H9 (cell line): ENCODE measurements at regions not wholly inside any gene's neighbourhood (a gene's known extent, or its start where the extent isn't known, plus 50 kb on each side); places are given as distances from the start of the nearest gene placed in this dataset.
A peak's percentile ranks its signal among the peaks of the same experiment; 100 is the strongest.

Experiments
- DNase-seq: peaks from one replicate; pipeline ENCODE4 v3.0.0-alpha.2; 2017
- H2AFZ ChIP-seq: one replicate; pipeline ENCODE4 v1.6.1; 2013; ENCODE audit warnings: mild to moderate bottlenecking, low read length, control low read depth, moderate library complexity
- H2AK5ac ChIP-seq: 2 replicates; pipeline ENCODE4 v1.6.1; 2013; ENCODE audit warnings: low read length, control low read depth, mixed read lengths; ENCODE audit not compliant: insufficient read length
- H2BK120ac ChIP-seq: one replicate; pipeline ENCODE4 v1.6.1; 2013; ENCODE audit warnings: low read depth, mild to moderate bottlenecking, low read length, control low read depth, inconsistent platforms; ENCODE audit not compliant: poor library complexity, severe bottlenecking
- H2BK12ac ChIP-seq: 2 replicates; pipeline ENCODE4 v1.6.1; 2013; ENCODE audit warnings: low read length, control low read depth, mixed read lengths, low read depth; ENCODE audit not compliant: insufficient read length
- H2BK15ac ChIP-seq: 2 replicates; pipeline ENCODE4 v1.6.1; 2013; ENCODE audit warnings: low read depth, low read length, control low read depth
- H2BK20ac ChIP-seq: one replicate; pipeline ENCODE4 v1.6.1; 2013; ENCODE audit warnings: low read depth, mild to moderate bottlenecking, low read length, control low read depth, inconsistent platforms; ENCODE audit not compliant: poor library complexity, severe bottlenecking
- H2BK5ac ChIP-seq: 2 replicates; pipeline ENCODE4 v1.6.1; 2013; ENCODE audit warnings: low read length, control low read depth, mixed read lengths; ENCODE audit not compliant: insufficient read length
- H3K14ac ChIP-seq: 2 replicates; pipeline ENCODE4 v1.6.1; 2013; ENCODE audit warnings: low read length, control low read depth; ENCODE audit not compliant: insufficient read depth
- H3K18ac ChIP-seq: 2 replicates; pipeline ENCODE4 v1.6.1; 2013; ENCODE audit warnings: low read depth, mild to moderate bottlenecking, mixed read lengths, low read length, control low read depth; ENCODE audit not compliant: insufficient read length
- H3K23ac ChIP-seq: 2 replicates; pipeline ENCODE4 v1.6.1; 2013; ENCODE audit warnings: low read length, control low read depth, mixed read lengths, low read depth; ENCODE audit not compliant: insufficient read length
- H3K23me2 ChIP-seq: 2 replicates; pipeline ENCODE4 v1.6.1; 2013; ENCODE audit warnings: low read depth, mild to moderate bottlenecking, mixed read lengths, low read length, control low read depth; ENCODE audit not compliant: insufficient read length, poor library complexity, severe bottlenecking
- H3K27ac ChIP-seq: 2 replicates; pipeline ENCODE4 v1.5.1; 2013; ENCODE audit warnings: low read length, control low read depth, mixed read lengths, low read depth; ENCODE audit not compliant: insufficient read length
- H3K27me3 ChIP-seq: 2 replicates; pipeline ENCODE4 v1.6.1; 2013; ENCODE audit warnings: low read length, control low read depth, inconsistent platforms; ENCODE audit not compliant: insufficient read depth
- H3K4ac ChIP-seq: 2 replicates; pipeline ENCODE4 v1.6.1; 2013; ENCODE audit warnings: low read depth, mild to moderate bottlenecking, control low read depth, inconsistent platforms, low read length, moderate library complexity
- H3K4me1 ChIP-seq: 2 replicates; pipeline ENCODE4 v1.6.1; 2013; ENCODE audit warnings: low read length, control low read depth, inconsistent platforms; ENCODE audit not compliant: insufficient read depth
- H3K4me2 ChIP-seq: 2 replicates; pipeline ENCODE4 v1.6.1; 2013; ENCODE audit warnings: low read length, control low read depth, mixed read lengths; ENCODE audit not compliant: insufficient read length, insufficient read depth
- H3K56ac ChIP-seq: 2 replicates; pipeline ENCODE4 v1.6.1; 2013; ENCODE audit warnings: low read depth, mild to moderate bottlenecking, mixed read lengths, low read length, control low read depth; ENCODE audit not compliant: insufficient read length
- H3K79me1 ChIP-seq: 2 replicates; pipeline ENCODE4 v1.6.1; 2013; ENCODE audit warnings: low read depth, mild to moderate bottlenecking, moderate library complexity, low read length, control low read depth, inconsistent platforms; ENCODE audit not compliant: insufficient read depth, poor library complexity, severe bottlenecking
- H3K79me2 ChIP-seq: 2 replicates; pipeline ENCODE4 v1.6.1; 2013; ENCODE audit warnings: low read length, control low read depth, inconsistent platforms; ENCODE audit not compliant: insufficient read depth
- H3K9ac ChIP-seq: 2 replicates; pipeline ENCODE4 v1.6.1; 2013; ENCODE audit warnings: low read length, control low read depth, mixed read lengths; ENCODE audit not compliant: insufficient read length; ENCODE audit errors: extremely low read depth
- H3K9me3 ChIP-seq: one replicate; pipeline ENCODE4 v1.6.1; 2013; ENCODE audit warnings: low read depth, low read length, inconsistent platforms; ENCODE audit not compliant: control insufficient read depth
- H3T11ph ChIP-seq: one replicate; pipeline ENCODE4 v1.6.1; 2013; ENCODE audit warnings: mild to moderate bottlenecking, low read length, control low read depth, inconsistent platforms
- H4K20me1 ChIP-seq: one replicate; pipeline ENCODE4 v1.6.1; 2013; ENCODE audit not compliant: control insufficient read depth, insufficient read length, insufficient read depth
- H4K5ac ChIP-seq: 2 replicates; pipeline ENCODE4 v1.6.1; 2013; ENCODE audit warnings: low read depth, mild to moderate bottlenecking, mixed read lengths, low read length, control low read depth; ENCODE audit not compliant: insufficient read length
- H4K8ac ChIP-seq: replicated peaks from 2 replicates; pipeline ENCODE4 v1.6.1; 2013; ENCODE audit warnings: low read length, control low read depth, mixed read lengths, low read depth; ENCODE audit not compliant: insufficient read length
- H4K91ac ChIP-seq: 2 replicates; pipeline ENCODE4 v1.6.1; 2013; ENCODE audit warnings: low read depth, mild to moderate bottlenecking, moderate library complexity, mixed read lengths, low read length, control low read depth; ENCODE audit not compliant: insufficient read length
- H3K27ac Mint-ChIP-seq, 3 experiments: 2 replicates in 2 of 3; 3 replicates in 1 of 3; pipeline ENCODE4 v1.8.0; 2020 to 2021; ENCODE audit warnings: mixed read lengths in 3 of 3, mild to moderate bottlenecking in 1 of 3, moderate library complexity in 1 of 3
- H3K27me3 Mint-ChIP-seq: 2 replicates; pipeline ENCODE4 v1.8.0; 2021; ENCODE audit warnings: low read depth, mild to moderate bottlenecking, moderate library complexity, mixed read lengths
- H3K36me3 Mint-ChIP-seq, 3 experiments: 2 replicates in 2 of 3; 3 replicates in 1 of 3; pipeline ENCODE4 v1.8.0; 2020 to 2021; ENCODE audit warnings: low read depth in 3 of 3, mixed read lengths in 3 of 3; ENCODE audit not compliant: insufficient read depth in 1 of 3
- H3K4me1 Mint-ChIP-seq, 2 experiments: 2 replicates each; pipeline ENCODE4 v1.8.0; 2020; ENCODE audit warnings: mixed read lengths in 2 of 2
- H3K4me3 Mint-ChIP-seq, 2 experiments: 2 replicates in 1 of 2; 3 replicates in 1 of 2; pipeline ENCODE4 v1.8.0; 2020 to 2021; ENCODE audit warnings: mild to moderate bottlenecking in 2 of 2, mixed read lengths in 2 of 2, moderate library complexity in 1 of 2
- H3K9me3 Mint-ChIP-seq, 2 experiments: 2 replicates in 1 of 2; 3 replicates in 1 of 2; pipeline ENCODE4 v1.8.0; 2020; ENCODE audit warnings: mild to moderate bottlenecking in 2 of 2, mixed read lengths in 2 of 2, moderate library complexity in 1 of 2
- CTCF ChIP-seq: fragments of 200-600 bp; sonication (generic); conservative IDR thresholded peaks from 3 replicates; pipeline ENCODE4 v1.8.0; 2021; ENCODE audit warnings: antibody characterized with exemption, mild to moderate bottlenecking
- WGBS: extraction: QIAGEN DNeasy Blood & Tissue Kit; methylation state at CpG from one replicate; pipeline ENCODE4 v1.1.7; 2013; ENCODE audit warnings: missing lambda C conversion rate, low lambda C conversion rate, mixed read lengths; ENCODE audit not compliant: insufficient read length; ENCODE audit errors: extremely low coverage; 5-methylcytosine and 5-hydroxymethylcytosine counted together

DNA sequence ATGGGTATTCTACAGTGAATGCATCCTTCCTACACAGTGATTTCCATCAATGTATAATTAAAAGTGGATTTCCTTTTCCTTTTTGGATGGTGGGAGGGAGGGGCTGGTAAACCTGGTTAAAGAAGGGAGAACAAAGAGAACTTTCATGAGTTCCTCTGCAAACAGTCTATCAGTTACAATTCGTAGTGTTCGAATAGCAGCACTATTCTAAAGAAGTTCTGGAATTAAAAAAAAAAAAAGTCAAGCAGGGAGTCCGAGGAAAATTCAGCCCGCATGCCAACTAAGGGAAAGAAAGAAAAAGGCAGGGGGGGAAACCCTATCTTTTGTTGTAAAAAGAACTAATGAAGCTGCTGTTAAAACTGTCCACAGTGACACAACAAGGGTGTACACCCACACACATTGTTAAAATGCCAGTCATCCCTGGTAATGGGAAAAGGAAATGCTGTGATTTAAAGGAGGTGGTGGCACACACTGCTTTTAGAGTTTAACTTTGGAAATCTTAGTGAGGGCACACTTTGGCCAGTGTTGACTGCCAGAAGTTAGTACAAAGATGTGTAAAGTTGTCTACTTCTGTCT, 521.2 kb downstream of the ZIC1 start:
- H3K4me3 Mint-ChIP-seq, result no peak overlapping the region
- no peaks in the 10 kb centered on the region for H3K9me3 Mint-ChIP-seq
- Histone ChIP-seq H2BK12ac (no peak overlapping the region), H2BK120ac (no peak overlapping the region), H2AK5ac (no peak overlapping the region), H3K9ac (no peak overlapping the region), H2AFZ (no peak overlapping the region), H3K9me3 (no peaks in the 10 kb centered on the region), H2BK15ac (no peak overlapping the region), H4K8ac (no peak overlapping the region), H2BK20ac (no peak overlapping the region), H3K23ac (no peak overlapping the region), H2BK5ac (no peak overlapping the region), H3K4ac (no peak overlapping the region), H4K20me1 (no peaks in the 10 kb centered on the region), H3T11ph (no peak overlapping the region), H3K18ac (no peak overlapping the region), H3K27me3 (no peaks in the 10 kb centered on the region), H3K79me2 (no peaks in the 10 kb centered on the region), H4K5ac (no peak overlapping the region), H3K27ac (no peak overlapping the region), H3K14ac (no peak overlapping the region), H3K79me1 (no peaks in the 10 kb centered on the region), H3K4me1 (peaks cover 3% of the 10 kb centered on the region; the same call in 1 of the 2 replicates), H3K56ac (no peak overlapping the region), H4K91ac (no peak overlapping the region), H3K23me2 (no peaks in the 10 kb centered on the region), H3K4me2 (no peak overlapping the region)
- H3K27ac Mint-ChIP-seq, result peak overlapping the region in 1 of 3 experiments; percentile 80; a peak in 3 of 7 replicates
- no peaks in the 10 kb centered on the region for H3K36me3 Mint-ChIP-seq
- DNase-seq, result no peak
- no peaks in the 10 kb centered on the region for H3K27me3 Mint-ChIP-seq
- TF ChIP-seq CTCF, result no peak
- WGBS, result no CpG with 5 or more reads among the region's 4 CpGs
- H3K4me1 Mint-ChIP-seq, result peaks cover 44 to 45% of the 10 kb centered on the region in 2 experiments
